ENCODE measurements at regions not wholly inside any gene's neighbourhood (a gene's known extent, or its start where the extent isn't known, plus 50 kb on each side); places are given as distances from the start of the nearest gene placed in this dataset.

DNA sequence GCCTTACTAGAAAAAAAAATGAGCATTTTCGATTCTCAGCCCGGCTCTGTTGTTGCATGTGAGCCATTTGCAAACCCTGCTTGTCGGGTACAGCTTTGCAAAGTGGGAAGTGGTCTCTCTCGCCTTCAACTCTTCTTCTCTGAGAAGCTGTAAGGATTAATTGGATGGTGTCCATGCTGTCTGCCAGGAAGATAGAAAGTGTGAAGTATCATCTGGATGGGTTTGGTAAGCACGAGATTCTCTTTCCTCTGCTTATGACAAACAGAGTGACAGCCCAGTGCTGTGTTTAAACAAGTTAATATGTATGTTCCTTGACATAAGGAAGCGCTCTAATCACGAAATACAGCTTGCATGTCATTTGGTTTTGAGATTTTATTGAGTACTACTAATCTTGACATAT is 109.1 kb upstream of the SPATA31D4 start:
- CTCF ChIA-PET, result no interaction called here

More for the DNA sequence above, 109.1 kb upstream of the SPATA31D4 start:
- Histone ChIP-seq H4K20me1 (replicated peaks; ENCODE audit: control insufficient read depth, extremely low read depth, insufficient read depth, low read length) (no peaks in the 10 kb centered on the region), H3K9ac (replicated peaks; ENCODE audit: extremely low read depth, insufficient read depth, low read length) (no peak overlapping the region), H3K4me2 (ENCODE audit: insufficient read depth, low read length) (no peak overlapping the region), H3K36me3 (ENCODE audit: control insufficient read depth in 2 of 2, extremely low read depth in 1 of 2, insufficient read depth in 2 of 2, low read length in 2 of 2) (no peaks in the 10 kb centered on the region), H2AFZ (ENCODE audit: low read depth, low read length) (no peak overlapping the region), H3K27me3 (ENCODE audit: control insufficient read depth in 2 of 2, insufficient read depth in 2 of 2, low read length in 2 of 2) (no peaks in the 10 kb centered on the region), H3K4me3 (replicated peaks in 1 of 3; ENCODE audit: insufficient read depth in 1 of 3, low read depth in 1 of 3, low read length in 3 of 3) (no peak overlapping the region), H3K9me1 (replicated peaks; ENCODE audit: control insufficient read depth, extremely low read depth, insufficient read depth, low read length) (no peaks in the 10 kb centered on the region), H3K4me1 (ENCODE audit: control insufficient read depth, extremely low read depth, insufficient read depth, low read length) (peaks cover 36% of the 10 kb centered on the region), H3K9me3 (replicated peaks; ENCODE audit: control insufficient read depth, insufficient read depth, low read length) (no peaks in the 10 kb centered on the region), H3K27ac (ENCODE audit: insufficient read depth, low read depth, low read length) (no peak overlapping the region), H3K79me2 (ENCODE audit: control insufficient read depth, insufficient read depth, low read length) (no peaks in the 10 kb centered on the region)
- FAIRE-seq (no peak), DNase-seq (ENCODE audit: low read depth, low spot score) (no peak)
- POLR2A ChIA-PET, result no interaction called here
- dilution Hi-C loops (cut with MboI; ENCODE audit: extremely low pct_ligation_motif_present, low sequenced_read_pairs) (no loop called here), intact Hi-C loops (cut with micrococcal nuclease) (no loop called here)
- TF ChIP-seq JUN (IDR thresholded peaks at IDR 0.05; ENCODE audit: borderline replicate concordance, insufficient read depth, insufficient read length, low read depth) (no peak), POLR2A (IDR thresholded peaks at IDR 0.05; ENCODE audit: low read depth, low read length) (no peak), GATA2 (IDR thresholded peaks at IDR 0.05; ENCODE audit: insufficient read depth, insufficient read length, low read depth, low read length) (no peak), MYC (IDR thresholded peaks at IDR 0.05; ENCODE audit: low read depth, low read length) (no peak), POLR2AphosphoS5 (IDR thresholded peaks at IDR 0.05; ENCODE audit: insufficient read depth, low read depth, low read length) (no peak), EZH2 (IDR thresholded peaks at IDR 0.05; ENCODE audit: borderline replicate concordance, low read depth, low read length, severe bottlenecking) (no peak), FOS (IDR thresholded peaks at IDR 0.05; ENCODE audit: borderline replicate concordance, insufficient read depth, low read length) (no peak)
- TF ChIP-seq, protein P1, sequence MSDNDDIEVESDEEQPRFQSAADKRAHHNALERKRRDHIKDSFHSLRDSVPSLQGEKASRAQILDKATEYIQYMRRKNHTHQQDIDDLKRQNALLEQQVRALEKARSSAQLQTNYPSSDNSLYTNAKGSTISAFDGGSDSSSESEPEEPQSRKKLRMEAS (IDR thresholded peaks at IDR 0.05; ENCODE audit: insufficient read depth, insufficient read length), result no peak
- TF ChIP-seq, protein P2, sequence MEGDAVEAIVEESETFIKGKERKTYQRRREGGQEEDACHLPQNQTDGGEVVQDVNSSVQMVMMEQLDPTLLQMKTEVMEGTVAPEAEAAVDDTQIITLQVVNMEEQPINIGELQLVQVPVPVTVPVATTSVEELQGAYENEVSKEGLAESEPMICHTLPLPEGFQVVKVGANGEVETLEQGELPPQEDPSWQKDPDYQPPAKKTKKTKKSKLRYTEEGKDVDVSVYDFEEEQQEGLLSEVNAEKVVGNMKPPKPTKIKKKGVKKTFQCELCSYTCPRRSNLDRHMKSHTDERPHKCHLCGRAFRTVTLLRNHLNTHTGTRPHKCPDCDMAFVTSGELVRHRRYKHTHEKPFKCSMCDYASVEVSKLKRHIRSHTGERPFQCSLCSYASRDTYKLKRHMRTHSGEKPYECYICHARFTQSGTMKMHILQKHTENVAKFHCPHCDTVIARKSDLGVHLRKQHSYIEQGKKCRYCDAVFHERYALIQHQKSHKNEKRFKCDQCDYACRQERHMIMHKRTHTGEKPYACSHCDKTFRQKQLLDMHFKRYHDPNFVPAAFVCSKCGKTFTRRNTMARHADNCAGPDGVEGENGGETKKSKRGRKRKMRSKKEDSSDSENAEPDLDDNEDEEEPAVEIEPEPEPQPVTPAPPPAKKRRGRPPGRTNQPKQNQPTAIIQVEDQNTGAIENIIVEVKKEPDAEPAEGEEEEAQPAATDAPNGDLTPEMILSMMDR (IDR thresholded peaks at IDR 0.05; ENCODE audit: extremely low read depth in 1 of 2, insufficient read depth in 1 of 2, low read depth in 1 of 2, low read length in 2 of 2), result no peak
- BruUV-seq (replicated peaks), result no TSS peak

Measured in endothelial cell of umbilical vein (primary cell).